ENCODE measurements at regions not wholly inside any gene's neighbourhood (a gene's known extent, or its start where the extent isn't known, plus 50 kb on each side); places are given as distances from the start of the nearest gene placed in this dataset.

GRCh38 chr17:73798111-73798748, 154.0 kb upstream of the SDK2 start:
- no peak for ATAC-seq (ENCODE audit: low read depth)
- intact Hi-C loops (cut with micrococcal nuclease) = no loop called here
- no peaks in the 10 kb centered on the region for H3K79me2 ChIP-seq (ENCODE audit: control insufficient read depth, insufficient read depth, low read length)

GRCh38 chr17:73799096-73799495, 154.9 kb upstream of the SDK2 start:
- Mint-ChIP-seq H3K27me3 (peaks cover 41% of the 10 kb centered on the region), H3K4me3 (no peak overlapping the region), H3K27ac (no peak overlapping the region), H3K4me1 (no peaks in the 10 kb centered on the region), H3K9me3 (ENCODE audit: insufficient read depth) (no peaks in the 10 kb centered on the region)
- ATAC-seq (ENCODE audit: low read depth) = no peak
- TF ChIP-seq CTCF (IDR thresholded peaks at IDR 0.05) (no peak), EZH2 (IDR thresholded peaks at IDR 0.05; ENCODE audit: borderline replicate concordance, insufficient read depth, low read depth, low read length, poor library complexity, severe bottlenecking) (no peak)
- peaks cover 0 to 12% (median 0%) of the 10 kb centered on the region in 4 experiments for H3K27me3 ChIP-seq (replicated peaks in 1 of 4; ENCODE audit: control extremely low read depth in 1 of 4, control insufficient read depth in 3 of 4, insufficient read depth in 4 of 4, low read length in 3 of 4)
- H3K36me3 ChIP-seq (replicated peaks in 1 of 2; ENCODE audit: control extremely low read depth in 1 of 2, control insufficient read depth in 1 of 2, extremely low read depth in 1 of 2, insufficient read depth in 2 of 2, low read length in 1 of 2) = no peaks in the 10 kb centered on the region
- no peaks in the 10 kb centered on the region for H4K20me1 ChIP-seq (ENCODE audit: control insufficient read depth, insufficient read depth, low read length, poor library complexity, severe bottlenecking)
- H2AFZ ChIP-seq (ENCODE audit: insufficient read depth, low read depth, low read length, poor library complexity, severe bottlenecking) = no peak overlapping the region
- DNase-seq = no peak
- H3K9ac ChIP-seq (ENCODE audit: low read length) = no peak overlapping the region
- H3K27ac ChIP-seq (ENCODE audit: low read length in 2 of 2) = no peak overlapping the region
- CTCF ChIA-PET = no interaction called here
- H3K9me3 ChIP-seq (ENCODE audit: control extremely low read depth in 1 of 3, control insufficient read depth in 2 of 3, insufficient read depth in 1 of 3, low read length in 2 of 3) = peaks cover 0 to 14% (median 7%) of the 10 kb centered on the region in 3 donors
- POLR2A ChIA-PET = no interaction called here
- no peak overlapping the region for H3K4me3 ChIP-seq (ENCODE audit: control extremely low read depth in 1 of 5, extremely low read depth in 1 of 5, insufficient read depth in 1 of 5, low read depth in 2 of 5, low read length in 4 of 5)
- no peak overlapping the region for H3K4me2 ChIP-seq (replicated peaks; ENCODE audit: low read depth, low read length, poor library complexity, severe bottlenecking)
- H3K4me1 ChIP-seq (ENCODE audit: control insufficient read depth in 2 of 2, insufficient read depth in 2 of 2, low read length in 2 of 2) = no peaks in the 10 kb centered on the region
- no peaks in the 10 kb centered on the region for H3K79me2 ChIP-seq (ENCODE audit: control insufficient read depth, insufficient read depth, low read length)
- intact Hi-C loops (cut with micrococcal nuclease) = no loop called here

More at GRCh38 chr17:73798111-73798748, 154.0 kb upstream of the SDK2 start:
- no peaks in the 10 kb centered on the region for H3K4me1 ChIP-seq (ENCODE audit: control insufficient read depth in 2 of 2, insufficient read depth in 2 of 2, low read length in 2 of 2)
- ChIA-PET POLR2A (no interaction called here), CTCF (no interaction called here)
- peaks cover 0 to 7% (median 6%) of the 10 kb centered on the region in 3 donors for H3K9me3 ChIP-seq (ENCODE audit: control extremely low read depth in 1 of 3, control insufficient read depth in 2 of 3, insufficient read depth in 1 of 3, low read length in 2 of 3)
- H2AFZ ChIP-seq (ENCODE audit: insufficient read depth, low read depth, low read length, poor library complexity, severe bottlenecking) = no peak overlapping the region
- peaks cover 0 to 10% (median 0%) of the 10 kb centered on the region in 4 experiments for H3K27me3 ChIP-seq (replicated peaks in 1 of 4; ENCODE audit: control extremely low read depth in 1 of 4, control insufficient read depth in 3 of 4, insufficient read depth in 4 of 4, low read length in 3 of 4)
- no peaks in the 10 kb centered on the region for H4K20me1 ChIP-seq (ENCODE audit: control insufficient read depth, insufficient read depth, low read length, poor library complexity, severe bottlenecking)
- Mint-ChIP-seq H3K4me3 (no peak overlapping the region), H3K4me1 (no peaks in the 10 kb centered on the region), H3K27ac (no peak overlapping the region), H3K27me3 (peaks cover 43% of the 10 kb centered on the region), H3K9me3 (ENCODE audit: insufficient read depth) (no peaks in the 10 kb centered on the region)
- H3K9ac ChIP-seq (ENCODE audit: low read length) = no peak overlapping the region
- DNase-seq = no peak
- no peak for TF ChIP-seq EZH2 (IDR thresholded peaks at IDR 0.05; ENCODE audit: borderline replicate concordance, insufficient read depth, low read depth, low read length, poor library complexity, severe bottlenecking)
- TF ChIP-seq CTCF (IDR thresholded peaks at IDR 0.05) = no peak
- whole genome bisulfite sequencing (ENCODE audit: insufficient coverage) = 88% methylated on average over 3 of the region's 7 CpGs
- no peak overlapping the region for H3K4me2 ChIP-seq (replicated peaks; ENCODE audit: low read depth, low read length, poor library complexity, severe bottlenecking)
- H3K27ac ChIP-seq (ENCODE audit: low read length in 2 of 2) = no peak overlapping the region
- H3K4me3 ChIP-seq (ENCODE audit: control extremely low read depth in 1 of 5, extremely low read depth in 1 of 5, insufficient read depth in 1 of 5, low read depth in 2 of 5, low read length in 4 of 5) = no peak overlapping the region
- H3K36me3 ChIP-seq (replicated peaks in 1 of 2; ENCODE audit: control extremely low read depth in 1 of 2, control insufficient read depth in 1 of 2, extremely low read depth in 1 of 2, insufficient read depth in 2 of 2, low read length in 1 of 2) = no peaks in the 10 kb centered on the region

Measured in B cell (primary cell).